ENCODE measurements at regions not wholly inside any gene's neighbourhood (a gene's known extent, or its start where the extent isn't known, plus 50 kb on each side); places are given as distances from the start of the nearest gene placed in this dataset.

DNA sequence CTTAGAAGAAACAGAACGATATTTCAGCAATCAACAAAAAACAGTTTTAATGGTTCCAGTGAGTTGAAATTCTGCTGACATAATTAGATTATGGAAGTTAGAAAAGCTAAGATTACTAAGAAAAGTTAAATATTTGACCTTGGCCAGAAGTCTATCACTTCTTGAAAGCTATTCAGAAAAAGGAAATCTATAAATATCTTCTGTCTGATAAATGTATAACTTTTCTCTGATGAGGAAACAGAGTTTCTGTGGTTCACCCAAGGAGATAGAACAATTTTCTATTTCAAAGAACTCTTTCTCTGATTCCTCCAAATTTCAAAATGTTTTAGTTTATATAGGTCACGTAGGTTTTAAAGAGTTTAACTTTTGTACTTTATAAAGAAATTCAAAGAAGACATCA, 438.4 kb upstream of the CHORDC1 start:
- intact Hi-C loops (cut with DNase I) = no loop called here
- no peak for DNase-seq (ENCODE audit: low spot score in 2 of 2)
- no peaks in the 10 kb centered on the region for H3K27me3 ChIP-seq
- H3K36me3 ChIP-seq = no peaks in the 10 kb centered on the region
- no peak for TF ChIP-seq CTCF (IDR thresholded peaks at IDR 0.05)
- no peak overlapping the region for H3K27ac ChIP-seq
- no peak overlapping the region for H3K4me3 ChIP-seq
- no peaks in the 10 kb centered on the region for H3K4me1 ChIP-seq
- no peaks in the 10 kb centered on the region for H3K9me3 ChIP-seq

DNA sequence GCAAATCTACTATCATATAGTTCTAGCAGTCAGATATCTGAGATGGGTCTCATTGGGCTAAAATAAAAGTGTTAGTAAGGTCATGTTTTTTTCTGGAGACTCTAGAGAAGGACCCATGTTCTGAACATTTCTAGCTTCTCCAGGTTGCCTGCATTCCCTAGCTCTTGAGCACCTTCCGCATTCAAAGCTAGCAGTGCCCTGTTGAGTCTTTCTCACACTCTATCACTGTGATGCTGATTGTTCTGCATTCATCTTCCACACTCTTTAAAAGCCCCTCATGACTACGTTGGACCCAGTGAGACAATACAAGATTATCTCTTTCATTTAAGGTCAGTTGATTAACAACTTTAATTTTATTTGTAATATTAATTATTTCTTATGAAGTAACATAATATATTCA, 433.3 kb upstream of the CHORDC1 start:
- Histone ChIP-seq H3K36me3 (no peaks in the 10 kb centered on the region), H3K27ac (no peak overlapping the region), H3K4me3 (no peak overlapping the region), H3K27me3 (no peaks in the 10 kb centered on the region), H3K4me1 (no peaks in the 10 kb centered on the region), H3K9me3 (no peaks in the 10 kb centered on the region)
- no peak for DNase-seq (ENCODE audit: low spot score in 2 of 2)
- intact Hi-C loops (cut with DNase I) = no loop called here
- TF ChIP-seq CTCF (IDR thresholded peaks at IDR 0.05) = no peak

GRCh38 chr11:90650153-90650552, 427.3 kb upstream of the CHORDC1 start:
- Histone ChIP-seq H3K27me3 (no peaks in the 10 kb centered on the region), H3K36me3 (no peaks in the 10 kb centered on the region), H3K27ac (no peak overlapping the region), H3K4me3 (no peak overlapping the region), H3K9me3 (no peaks in the 10 kb centered on the region), H3K4me1 (no peaks in the 10 kb centered on the region)
- intact Hi-C loops (cut with DNase I) = no loop called here
- TF ChIP-seq CTCF (IDR thresholded peaks at IDR 0.05) = no peak
- DNase-seq (ENCODE audit: low spot score in 2 of 2) = no peak

GRCh38 chr11:90646706-90647105, 423.9 kb upstream of the CHORDC1 start:
- Histone ChIP-seq H3K27ac (no peak overlapping the region), H3K9me3 (no peaks in the 10 kb centered on the region), H3K4me3 (no peak overlapping the region), H3K27me3 (no peaks in the 10 kb centered on the region), H3K36me3 (no peaks in the 10 kb centered on the region), H3K4me1 (no peaks in the 10 kb centered on the region)
- DNase-seq (ENCODE audit: low spot score in 2 of 2) = no peak
- no peak for TF ChIP-seq CTCF (IDR thresholded peaks at IDR 0.05)
- intact Hi-C loops (cut with DNase I) = no loop called here

GRCh38 chr11:90646266-90646665, 423.4 kb upstream of the CHORDC1 start:
- no peak for DNase-seq (ENCODE audit: low spot score in 2 of 2)
- no peak for TF ChIP-seq CTCF (IDR thresholded peaks at IDR 0.05)
- H3K36me3 ChIP-seq = no peaks in the 10 kb centered on the region
- H3K4me3 ChIP-seq = no peak overlapping the region
- no peaks in the 10 kb centered on the region for H3K9me3 ChIP-seq
- intact Hi-C loops (cut with DNase I) = no loop called here
- H3K4me1 ChIP-seq = no peaks in the 10 kb centered on the region
- H3K27me3 ChIP-seq = no peaks in the 10 kb centered on the region
- H3K27ac ChIP-seq = no peak overlapping the region

DNA sequence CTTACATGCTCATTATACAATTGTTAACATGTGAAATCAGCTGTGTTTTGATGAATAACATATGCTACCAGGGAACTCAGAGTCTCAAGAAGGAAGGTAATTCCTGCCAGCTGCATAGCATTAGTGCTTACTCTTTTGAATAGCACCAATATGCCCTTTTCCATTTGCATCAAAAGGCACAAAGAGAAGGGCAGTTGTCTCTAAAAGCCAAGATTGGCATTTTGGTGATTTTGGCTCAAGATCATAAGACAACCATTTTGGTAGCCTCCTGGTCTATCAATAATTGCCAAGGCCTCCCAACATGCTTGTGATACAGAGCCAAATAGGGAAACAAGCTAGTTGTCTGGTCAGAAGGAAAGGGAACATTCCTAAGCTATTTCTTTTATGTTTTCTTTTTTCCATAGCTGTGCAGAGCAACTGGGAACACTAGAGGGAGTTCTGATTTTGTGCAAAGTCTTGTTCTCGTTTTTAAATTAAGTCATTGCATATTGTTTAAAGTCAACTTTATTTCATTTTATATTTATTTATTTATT, 416.7 kb upstream of the CHORDC1 start:
- Histone ChIP-seq H3K4me1 (no peaks in the 10 kb centered on the region), H3K27ac (no peak overlapping the region), H3K27me3 (no peaks in the 10 kb centered on the region), H3K36me3 (no peaks in the 10 kb centered on the region), H3K4me3 (no peak overlapping the region), H3K9me3 (no peaks in the 10 kb centered on the region)
- TF ChIP-seq CTCF (IDR thresholded peaks at IDR 0.05) = peak in 1 of 3 experiments; percentile 19
- intact Hi-C loops (cut with DNase I) = no loop called here
- no peak for DNase-seq (ENCODE audit: low spot score in 2 of 2)

All from ascending aorta (tissue), 2 donors.